ENCODE measurements at regions not wholly inside any gene's neighbourhood (a gene's known extent, or its start where the extent isn't known, plus 50 kb on each side); places are given as distances from the start of the nearest gene placed in this dataset.

DNA sequence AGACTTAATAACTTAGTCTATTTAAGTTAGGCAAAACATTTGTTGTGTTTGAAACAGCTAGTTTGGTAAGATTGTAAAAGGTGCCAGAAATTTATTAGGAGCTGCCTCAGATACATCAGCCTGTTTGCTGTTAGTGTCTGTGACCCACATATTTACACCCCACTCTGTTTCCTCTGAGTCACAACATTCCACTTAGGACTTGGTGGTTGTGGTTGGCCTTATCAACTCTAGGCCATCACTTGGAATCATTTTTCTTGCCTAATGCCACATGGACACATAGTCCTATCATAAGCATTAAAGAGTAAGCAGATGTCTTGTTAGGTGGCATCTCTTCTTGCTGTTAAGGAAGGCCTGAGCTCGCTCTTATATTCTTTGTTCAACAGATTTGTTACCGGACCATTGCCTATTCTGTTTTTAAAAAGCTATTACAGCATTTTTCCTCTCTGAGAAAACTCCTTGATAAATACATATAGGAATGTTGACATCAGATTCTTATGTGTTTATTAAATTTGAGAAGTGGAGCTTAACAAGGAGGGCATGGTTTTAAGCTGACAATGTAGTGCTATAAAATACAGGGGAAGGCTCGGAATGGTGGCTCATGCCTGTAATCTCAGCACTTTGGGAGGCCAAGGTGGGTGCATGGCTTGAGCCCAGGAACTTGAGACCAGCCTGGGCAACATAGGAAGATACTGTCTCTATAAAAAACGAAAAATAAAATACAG lies 51.2 kb upstream of the PGRMC2 start:
- H3K9me3 Mint-ChIP-seq = no peaks in the 10 kb centered on the region
- H3K4me1 Mint-ChIP-seq = no peaks in the 10 kb centered on the region
- TF ChIP-seq, protein P1, sequence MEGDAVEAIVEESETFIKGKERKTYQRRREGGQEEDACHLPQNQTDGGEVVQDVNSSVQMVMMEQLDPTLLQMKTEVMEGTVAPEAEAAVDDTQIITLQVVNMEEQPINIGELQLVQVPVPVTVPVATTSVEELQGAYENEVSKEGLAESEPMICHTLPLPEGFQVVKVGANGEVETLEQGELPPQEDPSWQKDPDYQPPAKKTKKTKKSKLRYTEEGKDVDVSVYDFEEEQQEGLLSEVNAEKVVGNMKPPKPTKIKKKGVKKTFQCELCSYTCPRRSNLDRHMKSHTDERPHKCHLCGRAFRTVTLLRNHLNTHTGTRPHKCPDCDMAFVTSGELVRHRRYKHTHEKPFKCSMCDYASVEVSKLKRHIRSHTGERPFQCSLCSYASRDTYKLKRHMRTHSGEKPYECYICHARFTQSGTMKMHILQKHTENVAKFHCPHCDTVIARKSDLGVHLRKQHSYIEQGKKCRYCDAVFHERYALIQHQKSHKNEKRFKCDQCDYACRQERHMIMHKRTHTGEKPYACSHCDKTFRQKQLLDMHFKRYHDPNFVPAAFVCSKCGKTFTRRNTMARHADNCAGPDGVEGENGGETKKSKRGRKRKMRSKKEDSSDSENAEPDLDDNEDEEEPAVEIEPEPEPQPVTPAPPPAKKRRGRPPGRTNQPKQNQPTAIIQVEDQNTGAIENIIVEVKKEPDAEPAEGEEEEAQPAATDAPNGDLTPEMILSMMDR (IDR thresholded peaks at IDR 0.05; ENCODE audit: unreplicated experiment in 3 of 3) = no peak
- H3K36me3 Mint-ChIP-seq (ENCODE audit: low read depth) = no peaks in the 10 kb centered on the region
- H3K27me3 Mint-ChIP-seq (ENCODE audit: low read depth) = no peaks in the 10 kb centered on the region
- H3K4me3 Mint-ChIP-seq = no peak overlapping the region
- no peak overlapping the region for H3K27ac Mint-ChIP-seq

DNA sequence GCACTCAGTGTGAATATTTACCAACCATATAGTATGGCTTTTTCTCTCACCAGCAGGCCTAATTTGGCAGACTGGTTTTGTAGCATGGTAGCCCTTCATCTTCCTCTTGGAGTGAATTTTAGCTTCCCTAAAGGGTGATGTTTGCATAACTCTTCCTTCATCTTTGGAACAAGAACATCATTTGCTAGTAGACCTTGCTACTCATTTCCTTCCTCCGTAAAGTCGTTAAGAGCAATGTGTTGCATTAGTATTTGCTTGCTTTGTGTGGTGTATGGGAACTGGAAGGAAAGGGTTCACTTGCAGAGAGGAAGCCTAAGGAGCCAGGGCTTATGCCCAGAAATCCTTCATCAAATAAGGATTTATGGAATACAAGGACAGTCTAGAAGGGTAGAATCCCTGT lies 50.2 kb upstream of the PGRMC2 start:
- Mint-ChIP-seq H3K4me3 (no peak overlapping the region), H3K36me3 (ENCODE audit: low read depth) (no peaks in the 10 kb centered on the region), H3K27me3 (ENCODE audit: low read depth) (no peaks in the 10 kb centered on the region), H3K27ac (no peak overlapping the region), H3K9me3 (no peaks in the 10 kb centered on the region), H3K4me1 (no peaks in the 10 kb centered on the region)
- TF ChIP-seq, protein P1 (IDR thresholded peaks at IDR 0.05; ENCODE audit: unreplicated experiment in 3 of 3) = no peak
